ENCODE measurements at regions not wholly inside any gene's neighbourhood (a gene's known extent, or its start where the extent isn't known, plus 50 kb on each side); places are given as distances from the start of the nearest gene placed in this dataset.

DNA sequence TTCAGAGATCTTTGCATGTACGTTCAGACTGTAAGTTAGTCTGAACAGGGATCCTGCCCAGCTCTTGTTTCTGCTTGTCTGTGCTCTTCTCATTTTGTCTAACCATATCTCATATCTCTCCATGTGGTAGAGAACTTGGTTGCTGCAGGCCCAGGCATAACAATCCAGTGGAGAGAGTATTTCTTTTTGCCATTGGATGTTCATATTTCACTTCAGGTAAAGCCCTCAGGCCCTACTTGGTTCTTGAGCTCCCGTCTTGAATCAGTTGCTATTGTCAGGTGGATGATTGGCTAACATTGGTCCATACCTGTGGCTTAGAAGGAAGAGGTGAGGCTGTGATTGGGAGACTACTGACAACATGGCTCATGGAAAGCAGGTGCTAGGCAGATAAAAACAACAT, 357.7 kb upstream of the FLRT2 start:
- TF ChIP-seq, protein P1, sequence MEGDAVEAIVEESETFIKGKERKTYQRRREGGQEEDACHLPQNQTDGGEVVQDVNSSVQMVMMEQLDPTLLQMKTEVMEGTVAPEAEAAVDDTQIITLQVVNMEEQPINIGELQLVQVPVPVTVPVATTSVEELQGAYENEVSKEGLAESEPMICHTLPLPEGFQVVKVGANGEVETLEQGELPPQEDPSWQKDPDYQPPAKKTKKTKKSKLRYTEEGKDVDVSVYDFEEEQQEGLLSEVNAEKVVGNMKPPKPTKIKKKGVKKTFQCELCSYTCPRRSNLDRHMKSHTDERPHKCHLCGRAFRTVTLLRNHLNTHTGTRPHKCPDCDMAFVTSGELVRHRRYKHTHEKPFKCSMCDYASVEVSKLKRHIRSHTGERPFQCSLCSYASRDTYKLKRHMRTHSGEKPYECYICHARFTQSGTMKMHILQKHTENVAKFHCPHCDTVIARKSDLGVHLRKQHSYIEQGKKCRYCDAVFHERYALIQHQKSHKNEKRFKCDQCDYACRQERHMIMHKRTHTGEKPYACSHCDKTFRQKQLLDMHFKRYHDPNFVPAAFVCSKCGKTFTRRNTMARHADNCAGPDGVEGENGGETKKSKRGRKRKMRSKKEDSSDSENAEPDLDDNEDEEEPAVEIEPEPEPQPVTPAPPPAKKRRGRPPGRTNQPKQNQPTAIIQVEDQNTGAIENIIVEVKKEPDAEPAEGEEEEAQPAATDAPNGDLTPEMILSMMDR (conservative IDR thresholded peaks at IDR 0.05 in 1 of 2, IDR thresholded peaks at IDR 0.05 in 1 of 2; ENCODE audit: extremely low read depth in 1 of 2, insufficient read depth in 1 of 2, low read depth in 1 of 2, low read length in 2 of 2) = no peak
- TF ChIP-seq EZH2 (IDR thresholded peaks at IDR 0.05; ENCODE audit: borderline replicate concordance, low read length) = no peak

Data from mammary epithelial cell (primary cell).